Neural crest cell (in vitro differentiated cells): ENCODE measurements at regions not wholly inside any gene's neighbourhood (a gene's known extent, or its start where the extent isn't known, plus 50 kb on each side); places are given as distances from the start of the nearest gene placed in this dataset.

ENCODE experiments used
- DNase-seq: peaks from one replicate; pipeline ENCODE4 v3.0.0; 2021; ENCODE audit warnings: low read depth, mixed read lengths, low spot score
- H3K27ac Mint-ChIP-seq: one replicate; pipeline ENCODE4 v1.8.0; 2021; ENCODE audit warnings: mild to moderate bottlenecking, mixed read lengths; ENCODE audit not compliant: unreplicated experiment
- H3K27me3 Mint-ChIP-seq: 2 replicates; pipeline ENCODE4 v1.8.0; 2021; ENCODE audit warnings: low read depth, mild to moderate bottlenecking, mixed read lengths
- H3K36me3 Mint-ChIP-seq: 2 replicates; pipeline ENCODE4 v1.8.0; 2021; ENCODE audit warnings: low read depth, mild to moderate bottlenecking, mixed read lengths
- H3K4me1 Mint-ChIP-seq: 2 replicates; pipeline ENCODE4 v1.8.0; 2021; ENCODE audit warnings: mixed read lengths
- H3K4me3 Mint-ChIP-seq: one replicate; pipeline ENCODE4 v1.8.0; 2021; ENCODE audit warnings: mild to moderate bottlenecking, mixed read lengths
- H3K9me3 Mint-ChIP-seq: 2 replicates; pipeline ENCODE4 v1.8.0; 2021; ENCODE audit warnings: mixed read lengths
- CTCF ChIP-seq: fragments of 200-600 bp; sonication (generic); conservative IDR thresholded peaks from 2 replicates; pipeline ENCODE4 v1.5.0; 2021; ENCODE audit warnings: antibody characterized with exemption, mild to moderate bottlenecking

- no peak for TF ChIP-seq CTCF
- Mint-ChIP-seq H3K4me3 (no peak overlapping the region), H3K9me3 (peaks cover 4% of the 10 kb centered on the region), H3K36me3 (no peaks in the 10 kb centered on the region), H3K4me1 (no peaks in the 10 kb centered on the region), H3K27ac (no peak overlapping the region), H3K27me3 (no peaks in the 10 kb centered on the region)
- no peak for DNase-seq
Measured at GRCh38 chr3:83662381-83662960, 1296.3 kb upstream of the CADM2 start.

GRCh38 chr3:83670416-83670815 lies 1288.4 kb upstream of the CADM2 start:
- Mint-ChIP-seq H3K27ac (no peak overlapping the region), H3K9me3 (peaks cover 4% of the 10 kb centered on the region), H3K27me3 (no peaks in the 10 kb centered on the region), H3K36me3 (no peaks in the 10 kb centered on the region), H3K4me1 (no peaks in the 10 kb centered on the region), H3K4me3 (no peak overlapping the region)
- no peak for TF ChIP-seq CTCF
- DNase-seq: no peak

GRCh38 chr3:83683937-83684598 lies 1274.7 kb upstream of the CADM2 start:
- Mint-ChIP-seq H3K4me3 (no peak overlapping the region), H3K9me3 (peaks cover 4% of the 10 kb centered on the region), H3K4me1 (no peaks in the 10 kb centered on the region), H3K27ac (no peak overlapping the region), H3K36me3 (peaks cover 2% of the 10 kb centered on the region), H3K27me3 (no peaks in the 10 kb centered on the region)
- no peak for TF ChIP-seq CTCF
- no peak for DNase-seq

- H3K27ac Mint-ChIP-seq: no peak overlapping the region
- no peaks in the 10 kb centered on the region for H3K36me3 Mint-ChIP-seq
- peaks cover 3% of the 10 kb centered on the region for H3K9me3 Mint-ChIP-seq
- DNase-seq: no peak
- no peak for TF ChIP-seq CTCF
- H3K4me1 Mint-ChIP-seq: no peaks in the 10 kb centered on the region
- H3K4me3 Mint-ChIP-seq: no peak overlapping the region
- no peaks in the 10 kb centered on the region for H3K27me3 Mint-ChIP-seq
Measured at GRCh38 chr3:83706669-83707068, 1252.1 kb upstream of the CADM2 start.

GRCh38 chr3:83715307-83715706 lies 1243.5 kb upstream of the CADM2 start:
- no peaks in the 10 kb centered on the region for H3K4me1 Mint-ChIP-seq
- H3K27me3 Mint-ChIP-seq: no peaks in the 10 kb centered on the region
- DNase-seq: no peak
- no peak overlapping the region for H3K4me3 Mint-ChIP-seq
- no peak for TF ChIP-seq CTCF
- H3K36me3 Mint-ChIP-seq: no peaks in the 10 kb centered on the region
- H3K9me3 Mint-ChIP-seq: no peaks in the 10 kb centered on the region
- H3K27ac Mint-ChIP-seq: no peak overlapping the region
